K562 (cell line): ENCODE measurements at regions not wholly inside any gene's neighbourhood (a gene's known extent, or its start where the extent isn't known, plus 50 kb on each side); places are given as distances from the start of the nearest gene placed in this dataset.

Experiments used
- ARID1B ChIP-seq: fragments of 450-650 bp; IDR thresholded peaks from 2 replicates; pipeline ENCODE4 v1.6.1; 2016; ENCODE audit warnings: antibody characterized with exemption, mild to moderate bottlenecking, inconsistent platforms
- ELF1 ChIP-seq: fragments of 200-800 bp; sonication (Bioruptor generic); IDR thresholded peaks from 2 replicates; pipeline ENCODE4 v1.6.1; 2016; ENCODE audit warnings: missing genetic modification characterization, missing compliant biosample characterization
- GATAD2A ChIP-seq: fragments of 450-650 bp; IDR thresholded peaks from 2 replicates; pipeline ENCODE4 v1.6.1; 2017
- HDAC3 ChIP-seq: fragments of 450-650 bp; IDR thresholded peaks from 2 replicates; pipeline ENCODE4 v1.6.1; 2018; ENCODE audit warnings: borderline replicate concordance, mild to moderate bottlenecking, moderate library complexity; ENCODE audit not compliant: partially characterized antibody
- HDGF ChIP-seq: fragments of 450-650 bp; IDR thresholded peaks from 2 replicates; pipeline ENCODE4 v1.6.1; 2016
- HMG20B ChIP-seq: fragments of 250-450 bp; sonication (Bioruptor Pico); IDR thresholded peaks from 2 replicates; pipeline ENCODE4 v1.5.0; 2021; ENCODE audit warnings: mild to moderate bottlenecking
- NCOA4 ChIP-seq: fragments of 450-650 bp; IDR thresholded peaks from 2 replicates; pipeline ENCODE4 v1.6.1; 2018; ENCODE audit warnings: mild to moderate bottlenecking; ENCODE audit not compliant: partially characterized antibody
- NFE2 ChIP-seq: IDR thresholded peaks from 2 replicates; pipeline ENCODE4 v1.6.1; 2014; ENCODE audit warnings: antibody characterized with exemption, low read depth
- TAL1 ChIP-seq: fragments of 450-650 bp; IDR thresholded peaks from 2 replicates; pipeline ENCODE4 v1.6.1; 2016; ENCODE audit warnings: mild to moderate bottlenecking
- TOE1 ChIP-seq, 2 experiments: fragments of 450-650 bp in 1 of 2; sonication (generic) in 1 of 2; formaldehyde crosslinking in 1 of 2; IDR thresholded peaks; 2 replicates each; pipeline versions ENCODE4 v1.7.1 to v1.8.0; 2016 to 2022; ENCODE audit warnings: borderline replicate concordance in 2 of 2, mild to moderate bottlenecking in 2 of 2, antibody characterized with exemption in 1 of 2, inconsistent platforms in 1 of 2, low read depth in 1 of 2, missing genetic modification reagents in 1 of 2, moderate library complexity in 1 of 2
- ZNF766 ChIP-seq: fragments of 200-800 bp; sonication (Bioruptor generic); conservative IDR thresholded peaks from 2 replicates; pipeline ENCODE4 v1.6.1; 2016; ENCODE audit warnings: missing genetic modification characterization, missing compliant biosample characterization
- ZNF830 ChIP-seq: fragments of 250-450 bp; sonication (Bioruptor Pico); IDR thresholded peaks from 2 replicates; pipeline ENCODE4 v1.5.0; 2021; ENCODE audit warnings: mild to moderate bottlenecking
- TF ChIP-seq, protein P1 (sequence below), 2 experiments: fragments of 200-800 bp in 1 of 2; sonication (Bioruptor generic) in 1 of 2; sonication (generic) in 1 of 2; formaldehyde crosslinking in 1 of 2; IDR thresholded peaks in 1 of 2; conservative IDR thresholded peaks in 1 of 2; 2 replicates each; pipeline versions ENCODE4 v1.5.0 to v1.6.1; 2016 to 2020; ENCODE audit warnings: missing compliant biosample characterization in 1 of 2, missing genetic modification characterization in 1 of 2, missing genetic modification reagents in 1 of 2
- TF ChIP-seq, protein P2 (sequence below): IDR thresholded peaks from 2 replicates; pipeline ENCODE4 v1.6.1; 2011; ENCODE audit warnings: borderline replicate concordance, low read depth, mild to moderate bottlenecking, moderate library complexity, low read length; ENCODE audit not compliant: insufficient read depth, poor library complexity, severe bottlenecking

DNA sequence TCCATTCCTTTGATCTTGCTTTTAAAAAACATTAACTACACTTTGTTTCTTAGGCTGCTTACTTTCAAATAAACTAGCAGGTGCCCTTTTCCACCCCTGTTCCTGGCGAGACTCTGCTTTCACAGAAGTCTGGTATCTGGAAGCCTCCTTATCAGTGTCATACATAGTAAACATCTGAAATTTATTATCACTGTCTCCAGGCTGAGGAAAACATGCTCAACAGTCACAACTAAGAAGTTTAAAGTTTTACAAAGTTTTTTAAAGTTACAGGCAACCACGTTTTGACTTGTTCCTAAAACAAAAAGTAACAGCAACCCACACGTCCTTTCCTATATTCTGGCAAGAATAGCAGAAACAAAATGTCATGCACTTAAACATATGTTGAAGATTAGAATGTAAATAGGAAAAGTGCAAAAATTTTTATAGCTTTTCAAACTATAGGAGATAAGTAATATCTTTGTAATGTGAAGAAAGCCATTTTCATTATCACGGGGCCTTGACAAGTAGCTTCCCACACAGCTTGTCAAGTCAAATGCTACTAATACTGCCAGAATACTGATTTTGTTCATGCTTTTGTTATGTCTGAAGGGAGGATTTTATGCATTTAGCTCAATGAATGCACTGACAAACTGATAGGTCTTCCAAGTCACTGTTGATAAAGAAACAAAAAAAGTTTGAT is 275.2 kb upstream of the KCNMB2 start (continued):
- no peak for TF ChIP-seq ZNF830 (CRISPR knock-in tag)
- TF ChIP-seq, protein P1, sequence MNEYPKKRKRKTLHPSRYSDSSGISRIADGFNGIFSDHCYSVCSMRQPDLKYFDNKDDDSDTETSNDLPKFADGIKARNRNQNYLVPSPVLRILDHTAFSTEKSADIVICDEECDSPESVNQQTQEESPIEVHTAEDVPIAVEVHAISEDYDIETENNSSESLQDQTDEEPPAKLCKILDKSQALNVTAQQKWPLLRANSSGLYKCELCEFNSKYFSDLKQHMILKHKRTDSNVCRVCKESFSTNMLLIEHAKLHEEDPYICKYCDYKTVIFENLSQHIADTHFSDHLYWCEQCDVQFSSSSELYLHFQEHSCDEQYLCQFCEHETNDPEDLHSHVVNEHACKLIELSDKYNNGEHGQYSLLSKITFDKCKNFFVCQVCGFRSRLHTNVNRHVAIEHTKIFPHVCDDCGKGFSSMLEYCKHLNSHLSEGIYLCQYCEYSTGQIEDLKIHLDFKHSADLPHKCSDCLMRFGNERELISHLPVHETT (CRISPR knock-in tag; conservative IDR thresholded peaks at IDR 0.05 in 1 of 2, IDR thresholded peaks at IDR 0.05 in 1 of 2) = peak in 1 of 2 experiments; percentile 68; a peak in 2 of 4 replicates
- TF ChIP-seq, protein P2, sequence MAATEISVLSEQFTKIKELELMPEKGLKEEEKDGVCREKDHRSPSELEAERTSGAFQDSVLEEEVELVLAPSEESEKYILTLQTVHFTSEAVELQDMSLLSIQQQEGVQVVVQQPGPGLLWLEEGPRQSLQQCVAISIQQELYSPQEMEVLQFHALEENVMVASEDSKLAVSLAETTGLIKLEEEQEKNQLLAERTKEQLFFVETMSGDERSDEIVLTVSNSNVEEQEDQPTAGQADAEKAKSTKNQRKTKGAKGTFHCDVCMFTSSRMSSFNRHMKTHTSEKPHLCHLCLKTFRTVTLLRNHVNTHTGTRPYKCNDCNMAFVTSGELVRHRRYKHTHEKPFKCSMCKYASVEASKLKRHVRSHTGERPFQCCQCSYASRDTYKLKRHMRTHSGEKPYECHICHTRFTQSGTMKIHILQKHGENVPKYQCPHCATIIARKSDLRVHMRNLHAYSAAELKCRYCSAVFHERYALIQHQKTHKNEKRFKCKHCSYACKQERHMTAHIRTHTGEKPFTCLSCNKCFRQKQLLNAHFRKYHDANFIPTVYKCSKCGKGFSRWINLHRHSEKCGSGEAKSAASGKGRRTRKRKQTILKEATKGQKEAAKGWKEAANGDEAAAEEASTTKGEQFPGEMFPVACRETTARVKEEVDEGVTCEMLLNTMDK = no peak
- peak; percentile 56; the same call in 1 of the 2 replicates for TF ChIP-seq ZNF766 (CRISPR knock-in tag)
- no peak for TF ChIP-seq NCOA4
- TF ChIP-seq NFE2 = peak; percentile 9; the same call in 1 of the 2 replicates
- peak; percentile 94 for TF ChIP-seq ARID1B
- peak; percentile 88 for TF ChIP-seq HDAC3
- peak; percentile 64; the same call in 1 of the 2 replicates for TF ChIP-seq GATAD2A
- peak; percentile 81 for TF ChIP-seq TAL1
- 0 out of 2 replicates have a peak, but pooled peaks have one; percentile 15 for TF ChIP-seq ELF1 (tag)
- peak; percentile 54; the same call in 1 of the 2 replicates for TF ChIP-seq TOE1 (IDR thresholded peaks at IDR 0.05; ENCODE audit: borderline replicate concordance)
- TF ChIP-seq TOE1 (CRISPR knock-in tag; IDR thresholded peaks at IDR 0.05; ENCODE audit: borderline replicate concordance, low read depth) = no peak
- no peak for TF ChIP-seq HMG20B
- no peak for TF ChIP-seq HDGF
